Cerebellar cortex (tissue), 1 donor: ENCODE measurements at regions not wholly inside any gene's neighbourhood (a gene's known extent, or its start where the extent isn't known, plus 50 kb on each side); places are given as distances from the start of the nearest gene placed in this dataset.

ENCODE experiments used
- DNase-seq: peaks from one replicate; pipeline ENCODE4 v3.0.0-alpha.2; 2015; ENCODE audit warnings: low spot score

DNA sequence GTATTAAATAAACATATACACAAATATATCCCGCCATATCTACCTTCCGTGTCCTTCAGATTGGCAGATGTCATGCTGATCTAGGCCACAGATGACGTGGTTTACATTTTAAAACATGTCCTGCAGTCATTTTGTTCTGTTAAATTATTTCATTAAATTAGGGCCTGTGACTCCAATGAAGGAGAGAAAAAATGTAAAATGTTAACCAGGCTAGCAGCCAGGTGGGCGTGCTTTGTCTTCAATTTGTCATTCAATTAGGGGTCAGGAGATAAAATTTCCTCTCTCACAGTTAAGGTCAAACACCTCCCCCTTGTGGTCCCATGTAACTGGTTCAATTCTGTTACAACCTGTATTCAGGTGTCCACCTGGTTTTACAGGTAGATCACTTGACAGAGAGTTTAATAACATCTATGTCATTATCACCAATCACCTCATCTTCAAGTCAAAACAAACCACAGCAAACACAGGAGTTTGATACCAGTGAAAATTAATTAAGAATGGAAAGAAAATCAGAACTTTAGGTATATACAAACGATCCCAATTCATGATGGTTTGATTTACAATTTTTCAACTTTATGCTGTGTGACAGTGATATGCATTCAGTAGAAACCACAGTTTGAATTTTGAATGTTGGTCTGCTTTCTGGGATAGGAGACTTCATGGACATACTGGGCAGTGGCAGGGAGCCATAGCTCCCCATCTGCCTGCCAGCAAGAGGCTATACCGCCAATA is 339.4 kb downstream of the CMPK2 start:
- DNase-seq, result no peak

DNA sequence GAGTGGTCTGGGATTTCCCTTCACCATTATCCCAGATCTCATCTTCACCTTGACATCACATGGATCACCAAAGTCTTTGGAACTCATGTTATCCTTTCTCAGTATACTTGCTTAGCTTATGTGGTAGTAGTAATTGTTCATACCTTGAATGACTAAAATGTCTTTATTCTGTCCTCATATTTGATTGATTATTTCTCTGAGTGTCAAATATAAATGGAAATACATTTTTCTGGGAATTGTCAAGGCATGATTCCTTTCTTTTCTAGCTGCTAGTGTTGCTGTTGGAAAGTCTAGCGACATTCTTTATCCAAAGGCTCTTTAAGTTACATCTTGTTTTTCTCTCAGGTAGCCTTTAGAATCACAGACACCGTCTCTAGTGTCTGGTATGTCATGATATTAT is 334.4 kb downstream of the CMPK2 start:
- DNase-seq, result no peak

DNA sequence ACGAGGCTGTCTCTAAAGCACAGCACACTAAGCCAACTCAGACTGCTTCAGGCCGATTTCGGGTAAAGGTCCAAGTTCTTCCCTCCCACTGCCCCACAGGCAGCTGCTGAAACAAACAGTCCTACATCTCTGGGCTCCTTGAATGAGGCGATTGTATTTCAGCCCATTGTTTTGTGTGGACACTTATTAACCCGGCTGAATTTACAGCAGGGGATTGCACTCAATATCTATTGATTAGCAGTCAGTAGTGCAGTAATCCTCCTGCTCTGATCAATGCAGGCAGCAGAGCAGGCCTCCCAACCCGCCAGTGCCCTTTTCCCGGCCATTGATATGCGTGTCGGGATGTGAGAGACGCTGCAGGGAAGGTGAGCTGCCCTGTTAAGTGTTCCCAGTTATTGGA is 330.1 kb downstream of the CMPK2 start:
- DNase-seq, result no peak

DNA sequence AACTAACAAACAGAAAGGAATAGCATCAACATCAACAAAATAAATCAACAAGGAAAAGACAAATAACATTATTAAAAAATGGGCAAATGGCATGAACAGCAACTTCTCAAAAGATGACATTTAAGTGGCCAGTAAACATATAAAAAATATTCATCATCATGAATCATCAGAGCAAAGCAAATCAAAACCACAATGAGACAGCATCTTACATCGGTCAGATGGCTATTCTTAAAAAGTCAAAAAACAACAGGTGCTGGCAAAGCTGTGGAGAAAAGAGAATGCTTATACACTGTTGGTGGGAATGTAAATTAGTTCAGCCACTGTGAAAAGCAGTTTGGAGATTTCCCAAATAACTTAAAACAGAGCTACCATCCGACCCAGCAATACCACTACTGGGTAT is 327.1 kb downstream of the CMPK2 start:
- DNase-seq, result no peak

DNA sequence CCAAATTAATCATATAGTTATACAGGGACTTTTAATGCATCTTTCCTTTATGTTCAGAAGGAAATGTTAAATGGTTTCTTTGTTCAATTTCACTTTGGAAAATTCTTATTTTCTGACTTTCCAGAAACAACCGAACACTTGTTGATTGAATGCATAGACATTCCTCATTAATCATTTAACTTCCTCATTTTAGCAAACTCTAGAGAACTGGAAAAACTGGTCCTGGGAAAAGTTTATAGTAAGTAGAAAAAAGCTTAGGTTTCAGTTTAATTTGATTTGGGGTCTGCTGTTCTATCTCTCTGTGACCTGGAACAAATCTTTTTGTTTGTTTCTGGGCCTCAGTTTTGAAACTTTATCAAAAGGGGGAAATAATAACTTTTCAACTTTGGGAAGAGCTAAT is 320.4 kb downstream of the CMPK2 start:
- no peak for DNase-seq

DNA sequence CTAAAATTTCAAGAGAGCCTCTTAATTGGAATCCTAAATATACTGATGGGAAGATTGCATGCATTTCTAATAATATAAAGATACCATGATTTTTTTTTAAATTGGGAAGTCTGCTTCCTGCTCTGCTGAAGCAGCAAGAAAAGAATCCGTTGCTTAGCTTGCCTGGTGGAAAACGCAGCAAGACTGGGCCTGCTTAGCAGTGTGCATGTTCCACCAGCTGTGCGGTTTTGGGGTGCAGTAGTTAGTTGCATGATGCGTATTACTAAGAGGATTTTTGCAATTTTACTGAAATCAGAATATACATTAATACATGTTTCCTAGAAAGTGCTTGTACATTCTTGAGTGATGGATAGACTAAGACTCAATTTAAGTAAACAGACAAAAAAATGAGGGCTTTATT is 319.9 kb downstream of the CMPK2 start:
- no peak for DNase-seq

DNA sequence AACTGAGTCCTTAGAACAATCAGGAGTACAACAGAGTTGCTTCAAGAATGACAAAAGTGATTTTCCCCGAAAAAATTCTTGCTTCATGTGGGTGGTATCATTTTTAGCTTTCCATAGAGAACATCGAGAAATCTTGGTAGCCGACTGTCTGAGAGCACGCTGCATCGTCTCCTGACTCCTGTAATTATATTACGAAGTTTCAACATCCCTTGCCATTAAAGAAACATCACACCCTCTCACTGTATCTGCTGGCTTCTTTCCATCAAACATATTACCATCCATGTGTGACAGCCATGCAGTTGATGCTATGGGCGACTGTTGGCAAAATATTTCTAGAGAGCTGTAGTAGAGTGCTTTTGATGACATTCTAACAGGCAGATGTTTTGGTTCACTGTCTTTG is 311.2 kb downstream of the CMPK2 start:
- no peak for DNase-seq

DNA sequence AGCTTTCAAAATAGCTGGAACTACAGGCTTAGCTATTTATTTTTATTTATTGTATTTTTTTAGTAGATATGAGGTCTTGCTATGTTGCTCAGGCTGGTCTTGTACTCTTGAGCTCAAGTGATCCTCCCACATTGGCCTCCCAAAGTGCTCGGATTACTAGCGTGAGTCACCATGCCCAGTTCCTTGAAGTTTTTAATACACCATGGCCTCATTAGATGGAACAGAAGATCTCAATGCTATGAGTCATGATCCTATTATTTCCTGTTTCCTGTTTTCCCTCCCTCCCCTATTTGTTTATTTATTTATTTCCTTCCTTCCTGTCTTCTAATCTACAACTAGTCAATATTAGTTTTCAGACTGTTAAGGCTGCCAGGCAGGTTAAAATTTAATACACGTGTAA is 309.0 kb downstream of the CMPK2 start:
- DNase-seq, result no peak

DNA sequence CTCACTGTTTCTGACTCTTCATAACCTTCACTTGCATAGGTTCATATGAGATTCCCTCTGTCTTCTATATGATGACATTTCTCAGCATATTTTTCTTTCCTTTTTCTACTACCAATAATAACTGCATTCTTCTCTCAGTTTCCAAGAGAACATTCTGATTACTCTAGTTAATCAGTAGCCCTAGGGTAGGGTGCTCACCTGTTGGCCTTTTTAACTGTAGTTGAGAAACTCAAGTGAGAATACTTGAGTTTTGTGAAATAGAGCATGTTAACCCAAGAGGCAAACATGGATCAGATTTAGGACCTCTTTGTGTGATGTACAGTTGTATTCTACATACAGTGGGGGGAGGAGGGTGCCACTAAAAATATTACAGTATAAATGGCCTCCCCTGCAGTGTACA is 308.0 kb downstream of the CMPK2 start:
- DNase-seq, result no peak

DNA sequence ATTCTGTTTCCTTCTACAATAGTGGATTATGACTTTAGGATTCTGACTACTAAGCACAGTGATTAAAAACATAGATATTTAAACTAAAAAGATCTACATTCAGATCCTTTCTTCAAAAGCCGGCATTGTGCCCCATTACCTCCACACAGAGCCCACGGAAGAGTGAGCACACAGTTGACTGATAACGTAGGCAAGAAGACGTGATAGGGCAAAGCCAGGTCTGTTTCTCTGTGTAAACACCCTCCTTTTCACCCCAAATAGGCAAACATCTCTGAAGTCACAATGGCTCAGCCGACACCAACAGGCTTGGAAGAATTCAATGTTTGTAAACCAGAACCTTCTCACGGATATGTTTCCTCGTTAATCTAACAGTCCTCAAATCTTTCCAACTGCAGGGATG is 302.9 kb downstream of the CMPK2 start:
- no peak for DNase-seq

DNA sequence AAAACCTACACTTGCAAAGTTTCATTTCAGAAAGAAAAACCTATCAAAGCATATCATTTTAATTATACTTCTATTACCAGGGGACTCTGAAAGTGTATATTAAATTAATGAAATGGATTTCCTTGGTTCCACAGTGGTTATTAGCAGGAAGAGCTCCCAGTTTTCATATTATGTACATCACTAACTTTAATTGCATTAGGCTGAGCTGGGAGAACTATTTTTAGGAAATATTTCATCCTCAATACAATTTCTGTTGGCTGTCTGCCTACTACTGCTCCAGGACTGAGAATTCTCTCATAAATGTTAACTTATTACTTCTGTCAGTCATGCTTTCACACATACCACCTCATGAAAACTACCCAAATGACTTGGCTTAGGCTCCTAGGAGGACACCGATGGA is 301.4 kb downstream of the CMPK2 start:
- no peak for DNase-seq

DNA sequence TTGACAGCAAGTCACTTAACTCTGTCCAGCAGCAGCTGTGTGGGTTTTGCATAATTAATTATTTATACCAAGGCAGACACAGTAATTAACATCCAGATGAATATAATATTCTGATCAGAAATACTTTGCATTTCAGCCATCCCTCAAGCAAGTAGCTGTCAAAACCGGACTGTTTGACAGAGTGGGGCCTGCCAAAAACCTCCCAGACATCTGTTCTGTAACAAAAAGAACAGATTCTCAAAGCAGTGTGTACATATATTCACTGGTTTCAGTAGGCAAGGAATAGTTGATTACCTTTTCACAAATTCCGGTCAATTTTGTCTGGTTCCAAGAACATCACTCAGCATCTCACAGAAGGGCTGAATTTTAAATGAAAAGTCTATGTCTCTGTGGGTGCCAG is 291.6 kb downstream of the CMPK2 start:
- no peak for DNase-seq

DNA sequence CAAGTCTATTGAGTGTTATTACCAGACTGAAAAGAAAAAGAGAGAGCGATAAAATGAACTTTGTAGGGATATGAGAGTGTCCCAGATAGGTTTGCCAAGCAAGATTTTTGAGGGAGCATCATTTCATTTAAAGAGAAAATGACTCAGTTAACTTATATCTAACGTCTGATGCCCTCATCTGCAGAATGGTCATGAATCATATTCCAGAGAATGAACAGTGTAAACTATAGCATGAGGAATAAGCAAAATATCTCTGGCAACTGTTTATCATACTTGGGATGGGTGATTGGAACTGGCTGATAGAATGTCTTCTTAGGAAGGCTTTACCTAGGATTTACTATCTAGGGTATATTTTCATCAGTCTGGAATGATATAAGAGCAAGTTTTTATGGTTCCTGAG is 289.4 kb downstream of the CMPK2 start:
- no peak for DNase-seq

DNA sequence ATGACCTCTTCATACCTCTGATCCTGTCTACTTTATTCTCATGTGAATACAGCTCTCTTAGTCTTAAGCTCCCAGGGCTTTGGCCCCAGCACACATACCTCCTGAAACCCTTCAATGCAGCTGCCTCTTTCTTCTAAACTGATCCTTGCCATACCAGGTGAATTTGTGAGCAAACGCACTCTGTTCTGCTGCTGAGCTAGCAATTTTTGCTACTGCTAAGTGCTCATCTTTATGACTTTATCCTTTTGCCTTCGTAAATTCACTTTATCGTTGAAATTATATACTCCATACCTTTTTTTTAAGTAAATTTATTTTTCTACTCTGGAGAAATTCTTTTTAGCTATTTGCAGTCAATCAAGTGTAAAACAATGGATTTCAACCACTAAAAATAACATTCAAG is 287.7 kb downstream of the CMPK2 start:
- DNase-seq, result no peak

DNA sequence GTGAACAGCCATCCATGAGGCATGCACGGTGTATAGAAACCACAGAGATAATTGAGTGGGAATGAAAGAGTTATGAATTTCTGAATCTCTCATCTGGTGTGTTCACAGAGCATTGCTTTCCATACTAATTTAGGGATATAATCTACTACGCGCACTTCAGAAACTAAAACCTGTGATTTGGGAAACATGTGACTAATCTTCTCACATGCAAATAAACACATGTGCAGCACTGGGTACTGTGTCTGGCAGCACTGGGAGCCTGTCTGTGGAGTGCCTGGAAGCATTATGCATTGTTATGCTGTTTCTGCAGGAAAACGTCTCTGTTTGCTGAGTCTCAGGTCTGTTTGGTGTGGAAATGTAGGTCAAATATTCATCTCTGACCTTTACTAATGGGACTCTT is 287.3 kb downstream of the CMPK2 start:
- no peak for DNase-seq

DNA sequence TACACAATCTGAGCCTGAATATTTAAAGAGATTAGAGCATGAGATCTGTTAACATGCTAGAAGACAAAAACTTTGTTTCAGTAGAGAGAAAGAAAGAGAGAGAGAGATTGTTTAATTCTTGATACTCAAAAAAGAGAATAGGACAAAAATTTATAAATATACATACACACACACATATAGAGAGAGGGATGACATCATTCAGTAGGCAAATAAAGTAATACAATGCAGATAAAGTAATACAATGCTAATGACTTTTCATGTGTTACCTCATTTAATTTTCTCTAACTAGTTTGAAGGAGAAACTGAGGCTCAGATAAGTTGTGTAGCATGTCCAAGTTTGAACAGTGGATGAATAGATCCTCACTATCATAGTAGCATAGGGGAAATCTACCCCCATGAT is 286.4 kb downstream of the CMPK2 start:
- DNase-seq, result no peak

DNA sequence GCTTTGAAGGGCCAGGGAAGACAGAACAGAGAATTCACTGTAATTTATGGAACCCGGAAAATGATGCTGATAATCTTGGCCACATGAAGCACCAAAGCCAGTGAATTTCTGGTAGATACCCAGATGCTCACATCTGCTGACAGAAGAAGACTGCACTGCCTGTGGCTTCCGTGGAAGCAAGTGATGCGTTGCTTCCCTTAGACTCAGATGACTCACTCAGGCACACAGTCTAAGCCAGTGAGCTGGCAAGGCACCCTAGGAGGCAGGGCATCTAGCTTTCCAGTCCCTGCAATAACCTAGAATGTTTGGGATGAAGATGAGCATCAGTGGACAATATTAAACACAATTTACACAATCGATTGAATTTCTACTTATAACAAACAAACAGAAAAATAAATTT is 284.7 kb downstream of the CMPK2 start:
- no peak for DNase-seq

DNA sequence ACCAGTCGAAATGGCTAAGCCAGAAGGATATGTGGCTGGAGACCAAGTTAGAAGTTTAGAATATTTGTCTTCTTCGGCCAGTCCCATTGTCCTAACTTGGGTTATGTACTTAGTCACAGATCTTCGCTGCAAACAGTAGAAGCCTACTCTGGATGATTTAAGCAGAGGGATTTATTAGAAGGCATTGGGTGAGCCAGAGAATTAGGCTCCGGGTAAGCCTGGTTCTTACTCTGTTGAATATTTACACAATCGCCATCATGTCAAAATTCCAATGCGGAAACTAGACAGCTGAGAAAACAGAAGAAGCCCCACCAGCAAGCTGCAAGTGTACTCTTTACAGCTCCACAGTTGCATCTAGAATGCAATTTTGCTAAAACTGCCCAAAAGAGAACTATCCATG is 276.6 kb downstream of the CMPK2 start:
- DNase-seq, result no peak

DNA sequence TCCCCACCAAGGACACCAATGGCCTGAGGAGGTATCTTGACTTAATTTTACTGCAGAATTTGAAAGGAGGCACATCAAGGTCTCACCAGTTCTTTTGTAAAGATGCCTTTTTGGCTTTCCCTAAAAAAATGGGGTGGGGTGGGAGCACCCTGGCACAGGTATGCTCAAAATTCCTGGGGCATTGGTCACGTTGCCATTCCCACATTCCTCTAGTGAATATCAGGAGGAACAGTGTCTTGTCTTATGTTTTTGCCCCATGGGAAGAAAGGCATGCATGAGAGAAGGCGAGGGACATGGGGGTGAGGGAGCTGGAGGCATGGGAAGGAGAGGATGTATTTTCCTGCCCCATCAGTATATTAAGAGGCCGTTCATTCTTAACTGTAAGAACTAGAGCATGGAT is 275.3 kb downstream of the CMPK2 start:
- DNase-seq, result no peak

DNA sequence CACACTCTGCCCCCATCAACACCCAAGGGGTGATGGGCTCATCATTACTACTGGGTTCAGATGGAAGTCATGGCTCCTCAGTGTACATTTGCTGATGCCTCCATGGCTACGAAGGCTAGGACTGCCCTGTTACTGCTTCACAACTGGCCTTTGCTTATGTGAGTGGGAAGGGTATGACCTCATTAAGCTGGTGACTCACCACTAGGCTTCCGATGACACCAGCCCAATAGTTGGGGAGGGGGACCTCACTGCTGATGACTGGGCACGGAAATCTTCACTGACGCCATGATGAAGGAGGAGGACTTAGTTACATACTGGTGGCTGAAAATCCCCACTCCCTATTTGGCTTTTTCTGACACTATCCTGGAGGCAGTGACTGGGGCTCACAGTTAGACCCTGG is 263.2 kb downstream of the CMPK2 start:
- no peak for DNase-seq

DNA sequence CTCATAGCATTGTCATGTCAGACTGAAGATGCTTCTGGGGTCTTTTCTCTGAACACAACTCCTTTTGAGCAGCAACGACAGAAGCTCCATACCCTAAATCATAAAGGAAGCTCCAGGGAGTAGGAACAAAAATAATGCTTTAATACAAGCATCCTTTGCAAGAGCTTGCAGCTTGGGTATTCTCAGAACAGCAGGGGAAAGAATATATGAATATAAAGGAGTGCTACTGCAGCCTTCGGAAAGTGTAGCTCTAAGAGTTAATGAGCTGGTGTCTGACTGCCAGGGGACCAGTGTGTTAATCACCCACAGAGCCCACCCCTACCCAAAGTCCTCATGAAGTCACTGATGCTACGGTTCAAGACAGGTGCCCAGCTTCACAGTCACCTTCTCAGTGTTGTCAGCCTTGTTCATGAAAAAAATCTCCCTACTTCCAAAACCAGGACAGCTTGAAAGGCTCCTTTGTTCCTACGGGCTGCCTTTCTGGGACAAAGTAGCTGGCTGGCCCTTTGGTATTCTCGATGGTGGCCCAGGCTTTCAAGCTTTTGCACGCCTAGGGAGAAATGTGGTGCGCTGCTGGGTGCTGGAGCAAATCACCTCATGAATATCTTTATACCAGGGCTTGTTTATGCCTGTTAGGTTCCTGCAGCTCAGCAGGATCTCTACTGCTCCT is 259.7 kb downstream of the CMPK2 start:
- DNase-seq, result no peak

DNA sequence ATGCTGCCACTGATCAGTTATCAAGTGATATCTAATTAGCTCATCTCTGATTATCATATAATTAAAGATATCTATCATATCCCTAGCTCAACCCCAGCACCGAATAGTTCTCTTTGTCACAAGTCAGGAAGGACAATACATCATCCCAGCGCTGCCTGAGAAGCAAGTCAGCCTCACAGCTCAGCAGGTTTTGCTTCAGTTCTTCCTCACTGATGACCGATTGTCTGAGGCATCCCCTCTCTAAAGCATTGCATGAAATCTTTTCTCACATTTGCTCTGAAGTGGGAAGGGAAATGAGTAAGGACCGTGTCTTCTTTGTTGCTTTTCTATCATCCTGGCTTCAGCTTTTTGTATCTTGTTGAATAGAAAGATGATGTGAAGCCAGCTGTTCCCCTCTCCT is 247.9 kb downstream of the CMPK2 start:
- DNase-seq, result no peak

DNA sequence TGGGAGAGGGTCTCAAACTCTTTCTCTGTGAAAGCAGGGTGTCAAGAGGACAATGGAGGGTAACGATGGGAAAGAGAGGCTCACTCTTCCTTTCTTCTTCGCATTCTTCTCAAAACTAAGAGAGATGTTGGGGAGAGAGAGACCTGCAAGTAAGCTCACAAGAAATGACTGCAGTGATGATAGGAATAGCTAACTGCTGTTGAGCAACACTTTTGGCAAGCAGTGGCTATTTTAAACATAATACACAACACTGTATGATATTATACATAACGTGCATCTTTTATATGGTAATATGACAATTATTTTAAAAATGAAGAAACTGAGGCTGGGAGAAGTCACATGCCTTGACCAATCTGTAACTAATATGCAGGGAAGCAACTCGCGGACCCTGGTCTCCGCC is 247.5 kb downstream of the CMPK2 start:
- DNase-seq, result no peak

DNA sequence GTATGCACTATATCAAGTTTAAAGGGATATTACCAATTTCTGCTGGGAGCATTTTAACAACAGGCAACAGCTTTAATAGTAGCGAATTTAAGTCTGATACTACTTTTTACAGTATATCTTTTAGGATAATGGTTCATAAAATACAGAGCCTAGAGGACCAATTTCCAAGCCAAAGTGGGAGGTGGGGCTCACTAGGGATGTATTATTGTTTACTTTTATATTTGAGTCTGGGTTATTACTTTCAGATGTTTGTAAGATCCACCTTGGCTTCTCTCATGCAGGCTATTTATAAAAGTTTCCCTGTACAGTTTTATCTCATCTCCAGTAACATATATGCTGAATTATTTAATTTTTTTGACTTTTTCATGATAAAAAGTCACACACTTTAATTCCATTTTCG is 242.0 kb downstream of the CMPK2 start:
- no peak for DNase-seq
